ENCODE measurements at regions not wholly inside any gene's neighbourhood (a gene's known extent, or its start where the extent isn't known, plus 50 kb on each side); places are given as distances from the start of the nearest gene placed in this dataset.

- no peak for DNase-seq (ENCODE audit: low read depth in 2 of 2)
Observed at GRCh38 chr1:82901118-82901517, 1097.8 kb downstream of the TTLL7 start.

- no peak for DNase-seq (ENCODE audit: low read depth in 2 of 2)
Observed at GRCh38 chr1:82899017-82899416, 1098.3 kb downstream of the ADGRL2 start.

GRCh38 chr1:82897549-82897948 lies 1096.8 kb downstream of the ADGRL2 start:
- no peak for DNase-seq (ENCODE audit: low read depth in 2 of 2)

GRCh38 chr1:82896036-82896435 lies 1095.3 kb downstream of the ADGRL2 start:
- DNase-seq (ENCODE audit: low read depth in 2 of 2) = no peak

- DNase-seq (ENCODE audit: low read depth in 2 of 2) = no peak
Observed at GRCh38 chr1:82894635-82895034, 1093.9 kb downstream of the ADGRL2 start.

- DNase-seq (ENCODE audit: low read depth in 2 of 2) = no peak
Observed at GRCh38 chr1:82893712-82894470, 1093.2 kb downstream of the ADGRL2 start.

GRCh38 chr1:82880506-82880905 lies 1079.8 kb downstream of the ADGRL2 start:
- no peak for DNase-seq (ENCODE audit: low read depth in 2 of 2)

GRCh38 chr1:82879701-82880305 lies 1079.1 kb downstream of the ADGRL2 start:
- no peak for DNase-seq (ENCODE audit: low read depth in 2 of 2)

GRCh38 chr1:82875170-82875569 lies 1074.4 kb downstream of the ADGRL2 start:
- DNase-seq (ENCODE audit: low read depth in 2 of 2) = no peak

- no peak for DNase-seq (ENCODE audit: low read depth in 2 of 2)
Observed at GRCh38 chr1:82874041-82874440, 1073.3 kb downstream of the ADGRL2 start.

- no peak for DNase-seq (ENCODE audit: low read depth in 2 of 2)
Observed at GRCh38 chr1:82870332-82870731, 1069.6 kb downstream of the ADGRL2 start.

- DNase-seq (ENCODE audit: low read depth in 2 of 2) = no peak
Observed at GRCh38 chr1:82867781-82868180, 1067.0 kb downstream of the ADGRL2 start.

GRCh38 chr1:82861749-82862148 lies 1061.0 kb downstream of the ADGRL2 start:
- DNase-seq (ENCODE audit: low read depth in 2 of 2) = no peak

- peak in 1 of 2 donors; percentile 4 for DNase-seq (ENCODE audit: low read depth in 2 of 2)
Observed at GRCh38 chr1:82858031-82858430, 1057.3 kb downstream of the ADGRL2 start.

- no peak for DNase-seq (ENCODE audit: low read depth in 2 of 2)
Observed at GRCh38 chr1:82849460-82849859, 1048.7 kb downstream of the ADGRL2 start.

GRCh38 chr1:82848043-82848442 lies 1047.3 kb downstream of the ADGRL2 start:
- DNase-seq (ENCODE audit: low read depth in 2 of 2) = no peak

GRCh38 chr1:82845866-82846265 lies 1045.1 kb downstream of the ADGRL2 start:
- DNase-seq (ENCODE audit: low read depth in 2 of 2) = no peak

GRCh38 chr1:82844911-82845827 lies 1044.4 kb downstream of the ADGRL2 start:
- no peak for DNase-seq (ENCODE audit: low read depth in 2 of 2)

- DNase-seq (ENCODE audit: low read depth in 2 of 2) = no peak
Observed at GRCh38 chr1:82844447-82844846, 1043.7 kb downstream of the ADGRL2 start.

- DNase-seq (ENCODE audit: low read depth in 2 of 2) = no peak
Observed at GRCh38 chr1:82843876-82844275, 1043.1 kb downstream of the ADGRL2 start.

- DNase-seq (ENCODE audit: low read depth in 2 of 2) = no peak
Observed at GRCh38 chr1:82840192-82840591, 1039.5 kb downstream of the ADGRL2 start.

- no peak for DNase-seq (ENCODE audit: low read depth in 2 of 2)
Observed at GRCh38 chr1:82837766-82838465, 1037.2 kb downstream of the ADGRL2 start.

Data from lung microvascular endothelial cell (primary cell).